HG03097 (cell line): ENCODE measurements at regions not wholly inside any gene's neighbourhood (a gene's known extent, or its start where the extent isn't known, plus 50 kb on each side); places are given as distances from the start of the nearest gene placed in this dataset.

Source experiments
- ATAC-seq: cut with Tn5 transposase; IDR thresholded peaks from one replicate; pipeline ENCODE4 v1.9.1; 2021; ENCODE audit not compliant: unreplicated experiment, low FRiP score

GRCh38 chr4:36006226-36006625, 238.1 kb downstream of the ARAP2 start:
- ATAC-seq = no peak

GRCh38 chr4:36010397-36010929, 233.9 kb downstream of the ARAP2 start:
- ATAC-seq = no peak

GRCh38 chr4:36011381-36011780, 232.9 kb downstream of the ARAP2 start:
- no peak for ATAC-seq

DNA sequence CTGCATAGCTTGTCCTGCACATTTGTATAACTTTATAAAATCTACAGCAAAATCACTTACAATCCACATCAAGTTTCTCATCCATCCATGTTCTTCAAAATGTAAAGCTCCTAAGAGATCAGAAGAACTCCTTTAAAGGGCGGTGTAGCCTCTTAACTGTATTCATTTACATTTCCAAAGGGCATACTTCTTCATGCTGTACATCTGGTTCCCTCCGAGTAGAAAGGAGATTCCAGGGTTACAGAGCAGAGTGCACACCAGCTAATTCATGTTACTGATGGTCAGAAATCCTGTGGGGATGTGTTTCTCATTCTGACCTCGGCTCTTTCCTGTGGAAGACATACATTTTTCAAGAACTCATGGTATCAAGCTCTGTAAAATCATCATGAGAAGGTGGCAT, 231.8 kb downstream of the ARAP2 start:
- no peak for ATAC-seq

- no peak for ATAC-seq
These were observed 231.1 kb downstream of the ARAP2 start for GRCh38 chr4:36013206-36013605.
